ENCODE measurements at regions not wholly inside any gene's neighbourhood (a gene's known extent, or its start where the extent isn't known, plus 50 kb on each side); places are given as distances from the start of the nearest gene placed in this dataset.

GRCh38 chr15:97868981-97869380, 91.5 kb upstream of the ARRDC4 start:
- H3K36me3 ChIP-seq (ENCODE audit: control insufficient read depth in 2 of 2, extremely low read depth in 1 of 2, insufficient read depth in 2 of 2, low read length in 2 of 2): no peaks in the 10 kb centered on the region
- H3K4me3 ChIP-seq (replicated peaks in 1 of 3; ENCODE audit: insufficient read depth in 1 of 3, low read depth in 1 of 3, low read length in 3 of 3): no peak overlapping the region
- intact Hi-C loops (cut with micrococcal nuclease): no loop called here
- H3K4me1 ChIP-seq (ENCODE audit: control insufficient read depth, extremely low read depth, insufficient read depth, low read length): no peaks in the 10 kb centered on the region
- H3K9ac ChIP-seq (replicated peaks; ENCODE audit: extremely low read depth, insufficient read depth, low read length): no peak overlapping the region
- no peak overlapping the region for H3K27ac ChIP-seq (ENCODE audit: insufficient read depth, low read depth, low read length)
- no peaks in the 10 kb centered on the region for H3K9me1 ChIP-seq (replicated peaks; ENCODE audit: control insufficient read depth, extremely low read depth, insufficient read depth, low read length)
- no peaks in the 10 kb centered on the region for H3K79me2 ChIP-seq (ENCODE audit: control insufficient read depth, insufficient read depth, low read length)
- DNase-seq (ENCODE audit: low read depth, low spot score): no peak
- no peak for FAIRE-seq
- TF ChIP-seq JUN (IDR thresholded peaks at IDR 0.05; ENCODE audit: borderline replicate concordance, insufficient read depth, insufficient read length, low read depth) (no peak), FOS (IDR thresholded peaks at IDR 0.05; ENCODE audit: borderline replicate concordance, insufficient read depth, low read length) (no peak), POLR2A (IDR thresholded peaks at IDR 0.05; ENCODE audit: low read depth, low read length) (no peak), POLR2AphosphoS5 (IDR thresholded peaks at IDR 0.05; ENCODE audit: insufficient read depth, low read depth, low read length) (no peak), CTCF (IDR thresholded peaks at IDR 0.05; ENCODE audit: extremely low read depth in 1 of 2, insufficient read depth in 1 of 2, low read depth in 1 of 2, low read length in 2 of 2) (no peak), GATA2 (IDR thresholded peaks at IDR 0.05; ENCODE audit: insufficient read depth, insufficient read length, low read depth, low read length) (no peak)
- H3K9me3 ChIP-seq (replicated peaks; ENCODE audit: control insufficient read depth, insufficient read depth, low read length): peaks cover 2% of the 10 kb centered on the region
- ChIA-PET CTCF (no interaction called here), POLR2A (no interaction called here)
- no peak overlapping the region for H2AFZ ChIP-seq (ENCODE audit: low read depth, low read length)
- no peak overlapping the region for H3K4me2 ChIP-seq (ENCODE audit: insufficient read depth, low read length)
- dilution Hi-C loops (cut with MboI; ENCODE audit: extremely low pct_ligation_motif_present, low sequenced_read_pairs): no loop called here
- no peaks in the 10 kb centered on the region for H4K20me1 ChIP-seq (replicated peaks; ENCODE audit: control insufficient read depth, extremely low read depth, insufficient read depth, low read length)
- no TSS peak for BruUV-seq (replicated peaks)
- no peaks in the 10 kb centered on the region for H3K27me3 ChIP-seq (ENCODE audit: control insufficient read depth in 2 of 2, insufficient read depth in 2 of 2, low read length in 2 of 2)

DNA sequence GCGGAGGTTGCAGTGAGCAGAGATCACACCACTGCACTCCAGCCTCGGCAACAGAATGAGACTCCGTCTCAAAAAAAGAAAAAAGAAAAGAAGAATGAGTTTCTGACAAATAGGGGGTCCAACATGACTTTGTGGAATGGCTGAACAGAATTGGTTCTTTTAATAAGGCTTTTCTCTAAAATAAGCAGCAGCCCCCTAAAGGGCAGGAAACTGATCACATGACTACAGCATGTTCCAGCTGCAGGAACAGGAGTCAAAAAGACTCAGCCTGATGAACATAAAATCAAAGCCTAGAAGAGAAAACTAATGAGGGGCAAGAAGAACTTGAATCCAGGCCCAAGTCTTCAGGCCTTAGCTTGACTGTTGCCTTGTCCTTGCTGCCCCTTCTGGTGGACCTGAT, 89.7 kb upstream of the ARRDC4 start:
- POLR2A ChIA-PET: no interaction called here

More for the DNA sequence above, 89.7 kb upstream of the ARRDC4 start:
- TF ChIP-seq FOS (IDR thresholded peaks at IDR 0.05; ENCODE audit: borderline replicate concordance, insufficient read depth, low read length) (no peak), MYC (IDR thresholded peaks at IDR 0.05; ENCODE audit: low read depth, low read length) (no peak), CTCF (IDR thresholded peaks at IDR 0.05; ENCODE audit: extremely low read depth in 1 of 2, insufficient read depth in 1 of 2, low read depth in 1 of 2, low read length in 2 of 2) (no peak), EZH2 (IDR thresholded peaks at IDR 0.05; ENCODE audit: borderline replicate concordance, low read depth, low read length, severe bottlenecking) (no peak), POLR2AphosphoS5 (IDR thresholded peaks at IDR 0.05; ENCODE audit: insufficient read depth, low read depth, low read length) (no peak), JUN (IDR thresholded peaks at IDR 0.05; ENCODE audit: borderline replicate concordance, insufficient read depth, insufficient read length, low read depth) (no peak), GATA2 (IDR thresholded peaks at IDR 0.05; ENCODE audit: insufficient read depth, insufficient read length, low read depth, low read length) (no peak)
- TF ChIP-seq, protein P1, sequence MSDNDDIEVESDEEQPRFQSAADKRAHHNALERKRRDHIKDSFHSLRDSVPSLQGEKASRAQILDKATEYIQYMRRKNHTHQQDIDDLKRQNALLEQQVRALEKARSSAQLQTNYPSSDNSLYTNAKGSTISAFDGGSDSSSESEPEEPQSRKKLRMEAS (IDR thresholded peaks at IDR 0.05; ENCODE audit: insufficient read depth, insufficient read length): no peak
- dilution Hi-C loops (cut with MboI; ENCODE audit: extremely low pct_ligation_motif_present, low sequenced_read_pairs) (no loop called here), intact Hi-C loops (cut with micrococcal nuclease) (no loop called here)
- BruUV-seq (replicated peaks): no TSS peak
- CTCF ChIA-PET: no interaction called here
- H3K27me3 ChIP-seq (ENCODE audit: control insufficient read depth in 2 of 2, insufficient read depth in 2 of 2, low read length in 2 of 2): no peaks in the 10 kb centered on the region
- no peak overlapping the region for H3K4me3 ChIP-seq (replicated peaks in 1 of 3; ENCODE audit: insufficient read depth in 1 of 3, low read depth in 1 of 3, low read length in 3 of 3)
- FAIRE-seq (no peak), DNase-seq (ENCODE audit: low read depth, low spot score) (no peak)
- no peaks in the 10 kb centered on the region for H4K20me1 ChIP-seq (replicated peaks; ENCODE audit: control insufficient read depth, extremely low read depth, insufficient read depth, low read length)
- no peaks in the 10 kb centered on the region for H3K79me2 ChIP-seq (ENCODE audit: control insufficient read depth, insufficient read depth, low read length)
- no peak overlapping the region for H3K27ac ChIP-seq (ENCODE audit: insufficient read depth, low read depth, low read length)
- no peaks in the 10 kb centered on the region for H3K9me1 ChIP-seq (replicated peaks; ENCODE audit: control insufficient read depth, extremely low read depth, insufficient read depth, low read length)
- H3K4me2 ChIP-seq (ENCODE audit: insufficient read depth, low read length): no peak overlapping the region
- H3K36me3 ChIP-seq (ENCODE audit: control insufficient read depth in 2 of 2, extremely low read depth in 1 of 2, insufficient read depth in 2 of 2, low read length in 2 of 2): no peaks in the 10 kb centered on the region
- H3K4me1 ChIP-seq (ENCODE audit: control insufficient read depth, extremely low read depth, insufficient read depth, low read length): no peaks in the 10 kb centered on the region
- H3K9me3 ChIP-seq (replicated peaks; ENCODE audit: control insufficient read depth, insufficient read depth, low read length): peaks cover 2% of the 10 kb centered on the region
- H2AFZ ChIP-seq (ENCODE audit: low read depth, low read length): no peak overlapping the region
- no peak overlapping the region for H3K9ac ChIP-seq (replicated peaks; ENCODE audit: extremely low read depth, insufficient read depth, low read length)

Measured in endothelial cell of umbilical vein (primary cell).